Activated T-helper 1 cell treated with anti-CD3 and anti-CD28 coated beads, Interleukin-12 subunit alpha, Interleukin-12 subunit beta, Interleukin-2, Interleukin-4 antibody, amounts not matched to agents 30 ng/mL and 10 ng/mL and 1 ng/mL, durations not matched to agents 14 hours and 24 hours and 36 hours (primary cell): ENCODE measurements at regions not wholly inside any gene's neighbourhood (a gene's known extent, or its start where the extent isn't known, plus 50 kb on each side); places are given as distances from the start of the nearest gene placed in this dataset.

ENCODE experiments used
- DNase-seq: peaks from one replicate; pipeline ENCODE4 v3.0.0; 2021; ENCODE audit warnings: low spot score
- H3K27ac Mint-ChIP-seq: one replicate; pipeline ENCODE4 v1.8.0; 2021; ENCODE audit warnings: mild to moderate bottlenecking, mixed read lengths
- H3K27me3 Mint-ChIP-seq: one replicate; pipeline ENCODE4 v1.8.0; 2022; ENCODE audit warnings: mild to moderate bottlenecking, moderate library complexity, mixed read lengths; ENCODE audit not compliant: insufficient read depth
- H3K36me3 Mint-ChIP-seq: one replicate; pipeline ENCODE4 v1.8.0; 2021; ENCODE audit warnings: low read depth, mixed read lengths
- H3K4me1 Mint-ChIP-seq: one replicate; pipeline ENCODE4 v1.8.0; 2021; ENCODE audit warnings: low read depth, mixed read lengths
- H3K4me3 Mint-ChIP-seq: one replicate; pipeline ENCODE4 v1.8.0; 2021; ENCODE audit warnings: mild to moderate bottlenecking, moderate library complexity, mixed read lengths
- H3K9me3 Mint-ChIP-seq: one replicate; pipeline ENCODE4 v1.8.0; 2021; ENCODE audit warnings: mixed read lengths
- intact Hi-C: fragments of 100-400 bp; cut with micrococcal nuclease; formaldehyde crosslinking; loops from one replicate; pipeline ENCODE4 v1.15.1; 2024

DNA sequence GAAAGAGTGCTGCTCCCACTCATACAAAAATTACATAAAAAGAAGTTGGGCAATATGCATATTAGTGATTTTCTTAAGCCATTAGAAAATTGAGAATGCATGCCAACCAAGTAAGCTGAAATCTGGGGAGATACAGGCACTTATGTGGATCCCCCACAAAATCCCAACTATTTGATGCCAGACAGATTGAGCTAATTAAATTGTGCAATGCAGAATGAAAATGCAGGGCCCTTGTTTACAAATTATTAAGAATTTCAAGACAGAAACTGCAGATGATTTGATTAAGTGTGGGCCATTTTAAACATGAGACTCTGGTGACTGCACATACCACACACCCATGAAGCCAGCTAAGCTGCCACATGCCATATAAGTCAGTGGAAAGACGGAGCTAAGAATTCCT is 554.5 kb downstream of the CBLN2 start:
- H3K27me3 Mint-ChIP-seq, result no peaks in the 10 kb centered on the region
- no peaks in the 10 kb centered on the region for H3K36me3 Mint-ChIP-seq
- no peaks in the 10 kb centered on the region for H3K4me1 Mint-ChIP-seq
- DNase-seq, result no peak
- H3K9me3 Mint-ChIP-seq, result no peaks in the 10 kb centered on the region
- no peak overlapping the region for H3K27ac Mint-ChIP-seq
- H3K4me3 Mint-ChIP-seq, result no peak overlapping the region
- intact Hi-C loops, result no loop called here

DNA sequence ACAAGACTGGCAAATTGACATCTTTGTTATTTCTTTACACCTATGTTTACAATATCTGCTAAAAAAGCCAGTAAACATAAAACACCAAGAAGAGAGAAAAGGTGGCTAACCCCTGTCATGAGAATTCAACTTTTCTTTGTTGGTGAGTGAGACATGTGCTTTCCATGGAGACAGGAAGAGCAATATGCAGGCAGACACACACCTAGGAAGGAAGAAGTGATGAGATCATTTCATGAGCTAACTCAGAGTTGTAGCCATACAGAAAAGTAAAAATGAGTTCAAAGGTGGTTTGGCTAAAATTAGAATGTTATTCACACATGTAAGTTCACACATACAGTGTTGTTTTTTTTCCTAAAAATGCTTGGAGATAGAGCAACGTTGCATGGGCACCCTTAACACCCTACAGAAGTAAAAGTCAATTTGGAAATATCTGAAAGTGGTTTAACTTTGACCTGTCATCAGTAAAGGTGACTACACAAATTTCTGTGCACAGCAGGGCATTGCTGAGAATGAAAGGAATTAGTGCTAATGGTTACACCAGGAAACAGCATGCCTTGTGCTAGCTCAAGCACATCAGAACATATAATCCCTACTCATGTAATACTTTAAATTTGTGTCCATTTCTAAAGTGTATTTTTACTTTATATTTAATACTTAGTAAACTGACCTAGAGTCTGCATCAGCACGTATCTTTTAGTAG is 557.6 kb downstream of the CBLN2 start:
- H3K27me3 Mint-ChIP-seq, result no peaks in the 10 kb centered on the region
- H3K36me3 Mint-ChIP-seq, result no peaks in the 10 kb centered on the region
- no peaks in the 10 kb centered on the region for H3K4me1 Mint-ChIP-seq
- no peaks in the 10 kb centered on the region for H3K9me3 Mint-ChIP-seq
- no peak overlapping the region for H3K4me3 Mint-ChIP-seq
- no peak overlapping the region for H3K27ac Mint-ChIP-seq
- intact Hi-C loops, result no loop called here
- no peak for DNase-seq

DNA sequence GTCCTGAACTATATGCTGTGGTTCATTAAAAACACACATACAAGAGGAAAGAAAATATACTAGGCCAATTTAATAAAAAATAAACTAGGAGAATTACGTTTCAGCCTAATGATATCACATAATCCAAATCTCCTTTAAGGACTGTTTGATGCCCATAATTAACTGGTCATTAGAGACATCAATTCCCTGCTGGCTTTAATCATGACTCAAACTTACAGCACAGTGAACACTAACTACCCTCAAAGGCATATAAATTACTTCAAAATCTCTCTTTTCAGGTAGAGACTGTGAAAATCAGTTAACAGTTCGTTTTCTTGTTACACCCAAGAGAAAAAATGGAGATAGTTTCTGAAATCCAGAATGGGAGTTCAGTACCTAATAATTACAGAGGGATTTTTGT is 567.4 kb downstream of the CBLN2 start:
- Mint-ChIP-seq H3K4me1 (no peaks in the 10 kb centered on the region), H3K9me3 (no peaks in the 10 kb centered on the region), H3K36me3 (no peaks in the 10 kb centered on the region), H3K4me3 (no peak overlapping the region), H3K27me3 (no peaks in the 10 kb centered on the region), H3K27ac (no peak overlapping the region)
- no peak for DNase-seq
- intact Hi-C loops, result no loop called here

DNA sequence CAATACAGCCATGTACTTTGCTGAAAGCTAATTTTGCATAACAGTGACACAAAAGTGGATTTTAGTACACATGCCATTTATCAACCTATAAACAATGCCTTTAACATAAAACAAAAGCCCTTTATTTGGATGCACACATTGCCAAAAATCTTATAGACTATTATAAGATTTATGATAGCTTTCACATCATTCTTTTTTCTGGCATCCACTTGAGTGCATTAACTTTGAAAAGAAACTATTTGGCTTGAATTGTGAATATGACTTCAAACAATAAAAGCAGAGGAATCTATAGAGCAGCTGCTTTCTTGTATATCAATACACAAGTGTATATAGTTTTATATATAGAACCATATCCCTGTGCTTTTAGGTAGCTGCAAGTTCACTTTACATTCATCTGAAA is 577.4 kb downstream of the CBLN2 start:
- Mint-ChIP-seq H3K27ac (no peak overlapping the region), H3K36me3 (no peaks in the 10 kb centered on the region), H3K4me3 (no peak overlapping the region), H3K9me3 (no peaks in the 10 kb centered on the region), H3K4me1 (no peaks in the 10 kb centered on the region), H3K27me3 (no peaks in the 10 kb centered on the region)
- DNase-seq, result no peak
- intact Hi-C loops, result no loop called here

DNA sequence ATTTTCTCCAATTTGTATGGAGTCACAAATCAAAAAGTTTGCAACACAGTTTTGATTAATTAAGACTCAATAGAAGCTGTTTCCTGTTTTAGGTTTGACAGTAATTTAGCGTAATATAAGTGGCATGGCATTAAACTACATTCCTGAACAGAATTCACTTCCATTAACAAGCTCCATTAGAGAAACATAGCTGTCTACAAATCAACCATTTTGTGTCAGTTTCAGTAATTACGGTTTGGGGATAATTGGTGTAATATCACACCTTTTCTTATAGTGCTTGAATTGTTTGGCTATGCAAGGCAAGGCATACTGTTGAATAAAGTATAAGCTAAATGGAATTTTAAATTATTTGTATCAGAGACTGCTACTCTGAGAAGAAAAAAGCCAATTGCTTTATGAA is 585.5 kb downstream of the CBLN2 start:
- Mint-ChIP-seq H3K36me3 (no peaks in the 10 kb centered on the region), H3K27ac (no peak overlapping the region), H3K4me3 (no peak overlapping the region), H3K27me3 (no peaks in the 10 kb centered on the region), H3K9me3 (no peaks in the 10 kb centered on the region), H3K4me1 (no peaks in the 10 kb centered on the region)
- no peak for DNase-seq
- intact Hi-C loops, result no loop called here

DNA sequence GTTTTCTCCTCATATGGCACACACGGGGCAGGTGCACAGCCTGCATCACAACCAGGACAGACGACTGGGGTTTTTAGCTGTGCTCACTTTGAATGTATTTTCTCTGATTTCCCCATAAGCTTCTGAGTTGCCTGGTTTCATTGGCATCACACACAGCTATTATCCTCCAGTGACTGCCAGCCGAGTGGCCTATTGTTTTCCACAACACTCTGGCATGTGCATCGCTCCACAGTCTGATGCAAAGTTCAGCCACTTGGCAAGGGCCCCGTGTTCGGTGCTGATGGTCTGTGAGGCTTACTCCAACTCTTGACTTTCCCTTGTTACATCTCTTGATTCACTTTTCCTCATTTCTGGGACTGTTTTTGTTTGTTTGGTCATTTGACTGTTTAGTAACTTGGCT is 593.1 kb downstream of the CBLN2 start:
- Mint-ChIP-seq H3K36me3 (no peaks in the 10 kb centered on the region), H3K27ac (no peak overlapping the region), H3K4me3 (no peak overlapping the region), H3K4me1 (no peaks in the 10 kb centered on the region), H3K9me3 (no peaks in the 10 kb centered on the region), H3K27me3 (no peaks in the 10 kb centered on the region)
- DNase-seq, result no peak
- intact Hi-C loops, result no loop called here

DNA sequence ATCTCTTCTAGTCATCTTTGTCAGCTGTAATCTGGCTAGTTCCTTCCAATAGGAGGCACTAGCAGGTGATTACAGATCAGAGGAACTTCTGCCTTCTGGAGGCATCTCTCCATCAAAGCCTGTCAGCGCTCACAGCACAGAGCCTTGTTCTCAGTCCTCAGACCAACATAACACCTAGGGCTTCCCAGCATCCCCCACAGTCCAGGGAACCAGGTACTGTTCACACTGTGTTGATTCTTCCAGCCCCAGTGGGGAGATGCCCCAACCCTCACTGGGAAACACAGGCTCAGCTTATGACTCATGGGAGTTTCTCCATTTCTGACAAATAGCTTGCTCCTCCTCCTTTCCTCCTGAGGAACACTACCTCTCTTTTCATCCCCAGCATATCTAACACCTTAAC is 601.7 kb downstream of the CBLN2 start:
- intact Hi-C loops, result no loop called here
- Mint-ChIP-seq H3K27ac (no peak overlapping the region), H3K4me1 (no peaks in the 10 kb centered on the region), H3K9me3 (no peaks in the 10 kb centered on the region), H3K27me3 (no peaks in the 10 kb centered on the region), H3K36me3 (no peaks in the 10 kb centered on the region), H3K4me3 (no peak overlapping the region)
- no peak for DNase-seq

DNA sequence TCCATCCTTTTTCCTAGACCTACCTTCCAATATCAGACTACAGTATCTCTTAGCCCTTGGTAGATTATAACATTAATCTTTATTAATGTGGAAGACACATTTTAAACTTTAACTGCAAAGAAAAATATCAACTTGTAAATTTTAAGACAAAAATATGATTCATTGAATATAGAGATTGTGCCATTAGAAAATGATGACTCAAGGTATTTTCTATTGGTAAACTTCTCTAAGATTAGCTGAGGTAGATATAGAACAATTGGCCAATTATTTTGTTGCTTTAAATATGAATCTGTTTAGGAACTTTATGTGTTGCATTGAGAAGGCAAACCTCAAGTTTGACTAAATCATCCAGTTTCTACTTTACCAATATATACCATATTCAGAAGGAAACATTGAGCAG is 604.7 kb downstream of the CBLN2 start:
- no peaks in the 10 kb centered on the region for H3K36me3 Mint-ChIP-seq
- H3K4me1 Mint-ChIP-seq, result no peaks in the 10 kb centered on the region
- intact Hi-C loops, result no loop called here
- DNase-seq, result no peak
- H3K4me3 Mint-ChIP-seq, result no peak overlapping the region
- H3K27me3 Mint-ChIP-seq, result no peaks in the 10 kb centered on the region
- no peaks in the 10 kb centered on the region for H3K9me3 Mint-ChIP-seq
- H3K27ac Mint-ChIP-seq, result no peak overlapping the region

DNA sequence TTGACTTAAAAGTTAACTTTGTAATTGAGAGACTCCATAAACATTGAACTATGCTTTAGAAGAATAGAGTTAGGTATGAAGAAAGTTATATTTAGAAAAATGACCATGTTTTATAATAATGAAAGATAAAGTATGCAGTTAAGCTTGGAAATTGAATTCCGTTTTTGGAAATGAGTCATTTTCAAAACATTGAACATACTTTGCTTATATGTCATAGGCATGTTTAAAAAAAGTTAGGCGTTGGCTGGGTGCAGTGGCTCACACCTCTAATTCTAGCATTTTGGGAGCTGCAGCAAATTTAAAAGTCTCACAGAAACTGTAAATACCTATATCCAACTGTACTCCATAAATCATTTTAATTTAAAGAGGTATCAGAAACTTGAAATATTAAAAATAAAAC is 607.4 kb downstream of the CBLN2 start:
- intact Hi-C loops, result no loop called here
- Mint-ChIP-seq H3K4me1 (no peaks in the 10 kb centered on the region), H3K27ac (no peak overlapping the region), H3K27me3 (no peaks in the 10 kb centered on the region), H3K4me3 (no peak overlapping the region), H3K9me3 (no peaks in the 10 kb centered on the region), H3K36me3 (no peaks in the 10 kb centered on the region)
- DNase-seq, result no peak

DNA sequence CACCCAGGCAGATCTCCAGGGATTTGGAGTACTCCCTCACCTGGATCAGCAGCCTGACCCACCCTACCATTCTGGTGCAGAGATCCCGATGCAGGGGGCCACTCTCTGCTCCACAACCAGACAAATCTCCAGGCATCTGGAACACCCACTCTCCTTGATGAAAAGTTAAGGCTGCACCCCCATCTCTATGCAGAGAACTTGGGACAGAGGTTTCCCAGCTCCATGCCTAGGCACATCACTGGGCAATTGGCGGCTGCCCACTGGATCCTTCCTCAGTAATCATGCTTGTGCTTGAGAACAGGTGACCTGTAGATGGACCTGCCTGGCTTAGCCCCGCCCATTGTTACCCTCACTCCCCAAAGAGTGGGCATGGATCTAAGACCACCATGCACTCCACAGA is 624.9 kb downstream of the CBLN2 start:
- Mint-ChIP-seq H3K27ac (no peak overlapping the region), H3K36me3 (no peaks in the 10 kb centered on the region), H3K4me1 (no peaks in the 10 kb centered on the region), H3K4me3 (no peak overlapping the region), H3K27me3 (no peaks in the 10 kb centered on the region), H3K9me3 (peaks cover 7% of the 10 kb centered on the region)
- intact Hi-C loops, result no loop called here
- DNase-seq, result no peak

DNA sequence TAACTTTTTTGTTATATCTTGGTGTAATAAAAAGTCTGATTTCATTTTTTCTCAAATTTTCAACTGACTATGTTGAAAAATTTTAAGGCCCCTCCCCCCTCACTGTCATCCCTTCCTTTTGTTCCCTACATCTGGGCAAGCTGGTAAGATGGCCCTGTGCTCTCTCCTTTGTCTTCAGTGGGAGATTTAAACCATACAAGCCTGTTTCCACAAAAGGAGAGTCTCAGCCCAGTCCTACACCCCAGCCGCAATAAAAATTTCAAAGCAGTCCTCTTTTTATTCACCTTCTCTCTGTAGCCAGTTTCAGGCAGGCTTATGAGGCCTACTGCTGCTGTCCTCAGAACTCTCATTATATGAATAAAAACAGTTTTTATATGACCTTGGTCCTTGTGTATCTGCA is 630.5 kb downstream of the CBLN2 start:
- no peak overlapping the region for H3K4me3 Mint-ChIP-seq
- H3K9me3 Mint-ChIP-seq, result no peaks in the 10 kb centered on the region
- H3K36me3 Mint-ChIP-seq, result no peaks in the 10 kb centered on the region
- no peaks in the 10 kb centered on the region for H3K4me1 Mint-ChIP-seq
- intact Hi-C loops, result no loop called here
- no peaks in the 10 kb centered on the region for H3K27me3 Mint-ChIP-seq
- H3K27ac Mint-ChIP-seq, result no peak overlapping the region
- no peak for DNase-seq

DNA sequence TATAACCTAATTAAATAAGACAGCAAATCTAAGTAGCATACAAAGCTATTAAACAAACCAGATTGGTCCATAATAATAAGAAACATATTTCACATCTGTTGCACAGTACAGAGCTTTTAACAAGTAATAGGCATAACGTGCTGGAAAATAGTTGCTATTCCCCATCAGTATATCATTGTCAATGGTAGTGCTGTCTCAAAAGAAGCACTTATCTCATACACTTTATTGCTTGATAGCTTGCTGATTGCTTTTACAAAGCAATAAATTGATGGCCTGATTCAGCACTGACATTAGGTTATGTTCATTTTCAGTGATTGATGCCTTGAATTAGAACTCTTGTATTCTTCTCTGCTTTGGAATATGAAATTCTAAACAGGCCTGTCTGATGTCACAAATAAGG is 641.7 kb downstream of the CBLN2 start:
- Mint-ChIP-seq H3K9me3 (no peaks in the 10 kb centered on the region), H3K4me3 (no peak overlapping the region), H3K4me1 (no peaks in the 10 kb centered on the region), H3K27ac (no peak overlapping the region), H3K27me3 (no peaks in the 10 kb centered on the region), H3K36me3 (no peaks in the 10 kb centered on the region)
- intact Hi-C loops, result no loop called here
- no peak for DNase-seq

DNA sequence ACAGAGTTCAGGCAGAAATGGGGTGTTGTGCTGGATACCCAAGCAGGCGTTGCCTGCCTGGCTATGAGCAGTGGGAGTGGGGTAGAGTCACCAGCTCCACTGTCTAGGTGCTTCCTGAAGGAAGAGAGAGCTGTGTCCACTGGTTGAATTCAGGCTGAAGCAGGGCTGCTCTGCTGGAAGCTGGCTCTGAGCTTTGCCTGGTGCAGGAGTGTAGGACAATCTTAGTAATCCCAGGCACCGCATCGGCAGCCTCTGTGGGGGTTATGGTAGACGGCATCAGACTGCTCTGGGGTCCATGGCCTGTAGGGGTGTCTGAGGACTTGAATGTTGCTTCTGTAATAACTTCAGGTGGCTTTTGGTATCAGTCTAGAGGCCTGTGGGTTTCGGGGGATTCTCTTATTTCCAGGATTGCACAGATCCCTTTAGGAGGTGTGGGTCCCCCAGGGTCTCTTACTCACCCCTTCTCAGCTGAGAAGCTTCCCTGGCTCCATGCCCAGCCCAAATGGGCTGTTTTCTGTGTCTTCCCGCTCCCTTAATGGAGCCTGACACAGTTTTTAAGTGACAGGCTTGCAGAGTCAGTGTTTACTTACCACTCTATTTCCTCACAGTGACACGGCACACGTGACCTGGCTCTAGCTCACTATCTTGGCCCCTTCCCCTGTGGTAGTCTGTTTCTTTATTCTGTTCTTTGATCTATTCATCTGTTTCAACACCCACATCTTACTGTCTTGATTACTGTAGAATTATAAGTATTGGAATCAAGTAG is 644.3 kb downstream of the CBLN2 start:
- Mint-ChIP-seq H3K27me3 (no peaks in the 10 kb centered on the region), H3K36me3 (no peaks in the 10 kb centered on the region), H3K4me3 (no peak overlapping the region), H3K4me1 (no peaks in the 10 kb centered on the region), H3K27ac (no peak overlapping the region), H3K9me3 (peaks cover 5% of the 10 kb centered on the region)
- intact Hi-C loops, result no loop called here
- no peak for DNase-seq

DNA sequence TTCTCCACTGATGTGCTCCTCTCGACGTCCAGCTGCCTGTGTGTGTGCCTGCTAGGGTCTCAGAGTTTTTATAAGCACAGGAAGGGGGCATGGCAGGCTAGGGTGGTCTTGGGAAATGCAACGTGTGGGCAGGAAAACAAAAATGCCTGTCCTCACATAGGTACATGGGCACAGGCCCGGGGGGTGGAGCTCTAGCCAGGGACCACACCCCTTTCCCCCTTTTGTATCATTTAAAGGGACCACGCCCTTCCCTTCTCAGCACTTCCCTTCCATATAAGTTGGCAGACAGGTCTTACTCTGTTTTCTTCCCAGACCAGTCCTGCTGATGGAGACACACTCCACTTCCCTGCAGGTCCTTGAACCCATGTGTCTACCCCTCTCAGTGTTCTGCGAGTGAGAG is 645.0 kb downstream of the CBLN2 start:
- intact Hi-C loops, result no loop called here
- H3K4me1 Mint-ChIP-seq, result no peaks in the 10 kb centered on the region
- H3K36me3 Mint-ChIP-seq, result no peaks in the 10 kb centered on the region
- peaks cover 5% of the 10 kb centered on the region for H3K9me3 Mint-ChIP-seq
- DNase-seq, result no peak
- H3K4me3 Mint-ChIP-seq, result no peak overlapping the region
- no peaks in the 10 kb centered on the region for H3K27me3 Mint-ChIP-seq
- H3K27ac Mint-ChIP-seq, result no peak overlapping the region
